Endothelial cell of umbilical vein (primary cell): ENCODE measurements at regions not wholly inside any gene's neighbourhood (a gene's known extent, or its start where the extent isn't known, plus 50 kb on each side); places are given as distances from the start of the nearest gene placed in this dataset.
A peak's percentile ranks its signal among the peaks of the same experiment; 100 is the strongest.

Experiments
- BruUV-seq: library from RNA; stranded (reverse); fragments of 400-500 nt; replicated peaks from 2 replicates; lab custom pipeline; 2021; lab: Mats Ljungman, UMichigan
- CTCF ChIA-PET: fragments of 300-600, 350-600 bp; sonication (Branson Sonifier 250); formaldehyde crosslinking; loops from one replicate; lab custom pipeline; 2021; ENCODE audit warnings: antibody characterized with exemption, inconsistent platforms; lab: Charles Lee
- POLR2A ChIA-PET: fragments of 300-600, 350-600 bp; sonication (Branson Sonifier 250); formaldehyde crosslinking; loops from one replicate; lab custom pipeline; 2021; ENCODE audit warnings: antibody characterized with exemption, inconsistent platforms; lab: Charles Lee
- DNase-seq: peaks from one replicate; pipeline ENCODE4 v3.0.0-alpha.2; 2011; ENCODE audit warnings: low read depth, low spot score
- FAIRE-seq: peaks from 2 replicates; lab custom pipeline; 2011; peaks lifted over from hg19 to GRCh38; lab: Jason Lieb, UNC
- H2AFZ ChIP-seq: 2 replicates; pipeline ENCODE4 v1.6.0; 2012; ENCODE audit warnings: low read depth, low read length, control low read depth, inconsistent platforms
- H3K27ac ChIP-seq: 2 replicates; pipeline ENCODE4 v1.5.1; 2011; ENCODE audit warnings: low read depth, mild to moderate bottlenecking, control low read depth, low read length, moderate library complexity; ENCODE audit not compliant: insufficient read depth
- H3K27me3 ChIP-seq, 2 experiments: 2 replicates each; pipeline versions ENCODE4 v1.6.0 to v1.6.1; 2011; ENCODE audit warnings: low read length in 2 of 2, mixed read lengths in 1 of 2; ENCODE audit not compliant: control insufficient read depth in 2 of 2, insufficient read depth in 2 of 2
- H3K36me3 ChIP-seq, 2 experiments: 2 replicates in 1 of 2; 3 replicates in 1 of 2; pipeline ENCODE4 v1.5.1; 2011; ENCODE audit warnings: low read length in 2 of 2, mild to moderate bottlenecking in 1 of 2, moderate library complexity in 1 of 2; ENCODE audit not compliant: control insufficient read depth in 2 of 2, insufficient read depth in 2 of 2; ENCODE audit errors: extremely low read depth in 1 of 2
- H3K4me1 ChIP-seq: 3 replicates; pipeline ENCODE4 v1.5.1; 2011; ENCODE audit warnings: mild to moderate bottlenecking, low read length; ENCODE audit not compliant: control insufficient read depth, insufficient read depth; ENCODE audit errors: extremely low read depth
- H3K4me2 ChIP-seq: 2 replicates; pipeline ENCODE4 v1.6.1; 2011; ENCODE audit warnings: low read length, control low read depth, mixed read lengths; ENCODE audit not compliant: insufficient read depth
- H3K4me3 ChIP-seq, 3 experiments: fragments of 200-600 bp in 1 of 3; sonication (generic), shearing (Covaris generic) in 1 of 3; replicated peaks in 1 of 3; 2 replicates each; pipeline ENCODE4 v1.5.1; 2011 to 2016; ENCODE audit warnings: control low read depth in 3 of 3, low read length in 3 of 3, mild to moderate bottlenecking in 2 of 3, inconsistent platforms in 1 of 3, low read depth in 1 of 3, moderate library complexity in 1 of 3; ENCODE audit not compliant: insufficient read depth in 1 of 3
- H3K79me2 ChIP-seq: 2 replicates; pipeline ENCODE4 v1.6.0; 2012; ENCODE audit warnings: low read length, inconsistent platforms; ENCODE audit not compliant: control insufficient read depth, insufficient read depth
- H3K9ac ChIP-seq: replicated peaks from 2 replicates; pipeline ENCODE3; 2011; ENCODE audit warnings: low read length, control low read depth; ENCODE audit not compliant: insufficient read depth; ENCODE audit errors: extremely low read depth
- H3K9me1 ChIP-seq: replicated peaks from 3 replicates; pipeline ENCODE4 v1.6.0; 2011; ENCODE audit warnings: mild to moderate bottlenecking, low read length; ENCODE audit not compliant: control insufficient read depth, insufficient read depth; ENCODE audit errors: extremely low read depth
- H3K9me3 ChIP-seq: replicated peaks from 2 replicates; pipeline ENCODE4 v1.5.1; 2012; ENCODE audit warnings: low read length, inconsistent platforms; ENCODE audit not compliant: control insufficient read depth, insufficient read depth
- H4K20me1 ChIP-seq: replicated peaks from 2 replicates; pipeline ENCODE3; 2011; ENCODE audit warnings: mild to moderate bottlenecking, low read length; ENCODE audit not compliant: control insufficient read depth, insufficient read depth; ENCODE audit errors: extremely low read depth
- CTCF ChIP-seq, 2 donors: IDR thresholded peaks; 1 replicate in 1 of 2; 2 replicates in 1 of 2; pipeline ENCODE4 v1.5.1; 2011; ENCODE audit warnings: low read length in 2 of 2, mild to moderate bottlenecking in 2 of 2, moderate library complexity in 2 of 2, control low read depth in 1 of 2, inconsistent platforms in 1 of 2, low read depth in 1 of 2; ENCODE audit not compliant: insufficient read depth in 1 of 2; ENCODE audit errors: extremely low read depth in 1 of 2
- EZH2 ChIP-seq: IDR thresholded peaks from 2 replicates; pipeline ENCODE4 v1.6.1; 2012; ENCODE audit warnings: borderline replicate concordance, low read depth, mild to moderate bottlenecking, moderate library complexity, low read length, inconsistent platforms; ENCODE audit not compliant: severe bottlenecking
- FOS ChIP-seq: IDR thresholded peaks from 2 replicates; pipeline ENCODE4 v1.6.1; 2011; ENCODE audit warnings: mild to moderate bottlenecking, low read length, moderate library complexity, borderline replicate concordance; ENCODE audit not compliant: insufficient read depth
- GATA2 ChIP-seq: IDR thresholded peaks from 2 replicates; pipeline ENCODE4 v1.7.0; 2011; ENCODE audit warnings: low read depth, mild to moderate bottlenecking, moderate library complexity, mixed read lengths, low read length; ENCODE audit not compliant: insufficient read length, insufficient read depth
- JUN ChIP-seq: IDR thresholded peaks from 2 replicates; pipeline ENCODE4 v1.6.1; 2011; ENCODE audit warnings: borderline replicate concordance, low read depth; ENCODE audit not compliant: insufficient read length, insufficient read depth
- MAX ChIP-seq: IDR thresholded peaks from 2 replicates; pipeline ENCODE4 v1.6.1; 2011; ENCODE audit not compliant: insufficient read depth, insufficient read length
- MYC ChIP-seq: IDR thresholded peaks from one replicate; pipeline ENCODE4 v1.6.1; 2011; ENCODE audit warnings: mild to moderate bottlenecking, low read depth, low read length
- POLR2A ChIP-seq: IDR thresholded peaks from 2 replicates; pipeline ENCODE4 v1.6.1; 2012; ENCODE audit warnings: low read depth, mild to moderate bottlenecking, control low read depth, low read length
- POLR2AphosphoS5 ChIP-seq: IDR thresholded peaks from 2 replicates; pipeline ENCODE4 v1.6.1; 2012; ENCODE audit warnings: low read depth, mild to moderate bottlenecking, control low read depth, low read length, moderate library complexity; ENCODE audit not compliant: insufficient read depth
- dilution Hi-C: fragments of 300-500 bp; cut with MboI; formaldehyde crosslinking; loops from one replicate; pipeline ENCODE4 v1.15.0; 2019; ENCODE audit warnings: low sequenced_read_pairs; ENCODE audit not compliant: extremely low pct_ligation_motif_present
- intact Hi-C: fragments of 100-400 bp; cut with micrococcal nuclease; formaldehyde crosslinking; loops from one replicate; pipeline ENCODE4 v1.10.0; 2022

- POLR2A ChIA-PET, result no interaction called here
- FAIRE-seq (no peak), DNase-seq (no peak)
- intact Hi-C loops (loop anchor here (1.0 to 5.0 kb wide), 4 partner anchors 21 to 85 kb away; no protein-coding TSS in a partner anchor), dilution Hi-C loops (no loop called here)
- Histone ChIP-seq H3K27ac (peak overlapping the region; percentile 74), H3K9ac (peak overlapping the region; percentile 54), H3K4me2 (peak overlapping the region; percentile 18), H3K79me2 (peaks cover 90% of the 10 kb centered on the region), H2AFZ (no peak overlapping the region), H3K27me3 (no peaks in the 10 kb centered on the region), H3K36me3 (no peaks in the 10 kb centered on the region), H3K9me3 (no peaks in the 10 kb centered on the region), H3K4me3 (no peak overlapping the region), H3K9me1 (no peaks in the 10 kb centered on the region), H4K20me1 (no peaks in the 10 kb centered on the region), H3K4me1 (peaks cover 41% of the 10 kb centered on the region)
- CTCF ChIA-PET, result interaction anchor here (0.6 to 2.6 kb wide), 9 partner anchors 9 to 531 kb away, joined by 3 to 21 read pairs (median 4); no protein-coding TSS in a partner anchor
- TSS peak; percentile 86 for BruUV-seq
- no peak for TF ChIP-seq MAX
- TF ChIP-seq FOS, result no peak
- TF ChIP-seq GATA2, result no peak
- no peak for TF ChIP-seq MYC
- no peak for TF ChIP-seq CTCF (IDR thresholded peaks at IDR 0.05; ENCODE audit: extremely low read depth in 1 of 2, insufficient read depth in 1 of 2, low read depth in 1 of 2, low read length in 2 of 2)
- TF ChIP-seq EZH2, result no peak
- no peak for TF ChIP-seq POLR2AphosphoS5
- TF ChIP-seq JUN, result no peak
- no peak for TF ChIP-seq POLR2A
Observed at GRCh38 chr3:159796226-159796625, 192.4 kb upstream of the IL12A start.
